ENCODE measurements at regions not wholly inside any gene's neighbourhood (a gene's known extent, or its start where the extent isn't known, plus 50 kb on each side); places are given as distances from the start of the nearest gene placed in this dataset.

GRCh38 chr5:20572614-20573013 lies 584.6 kb upstream of the CDH18 start:
- Histone ChIP-seq H4K20me1 (ENCODE audit: insufficient read depth, low read length) (no peaks in the 10 kb centered on the region), H2AFZ (ENCODE audit: low read depth, low read length) (no peak overlapping the region), H3K36me3 (replicated peaks; ENCODE audit: low read depth, low read length) (no peaks in the 10 kb centered on the region), H3K4me2 (ENCODE audit: low read length) (peak overlapping the region; percentile 13; the same call in 1 of the 2 replicates), H3K27me3 (ENCODE audit: low read depth, low read length) (no peaks in the 10 kb centered on the region), H3K79me2 (ENCODE audit: low read length) (no peaks in the 10 kb centered on the region), H3K4me3 (ENCODE audit: low read length) (no peak overlapping the region), H3K9me3 (ENCODE audit: insufficient read depth, low read length) (no peaks in the 10 kb centered on the region), H3K4me1 (ENCODE audit: low read length) (peaks cover 15% of the 10 kb centered on the region), H3K9ac (ENCODE audit: low read length) (no peak overlapping the region), H3K27ac (ENCODE audit: low read length) (no peak overlapping the region)
- TF ChIP-seq CTCF (IDR thresholded peaks at IDR 0.05; ENCODE audit: low read depth, low read length) (peak; percentile 47), EZH2phosphoT487 (IDR thresholded peaks at IDR 0.05; ENCODE audit: low read depth) (no peak)

- Histone ChIP-seq H3K4me3 (ENCODE audit: low read length) (no peak overlapping the region), H3K9ac (ENCODE audit: low read length) (no peak overlapping the region), H3K27ac (ENCODE audit: low read length) (no peak overlapping the region), H3K79me2 (ENCODE audit: low read length) (no peaks in the 10 kb centered on the region), H3K36me3 (replicated peaks; ENCODE audit: low read depth, low read length) (no peaks in the 10 kb centered on the region), H3K4me2 (ENCODE audit: low read length) (no peak overlapping the region), H2AFZ (ENCODE audit: low read depth, low read length) (no peak overlapping the region), H4K20me1 (ENCODE audit: insufficient read depth, low read length) (no peaks in the 10 kb centered on the region), H3K27me3 (ENCODE audit: low read depth, low read length) (no peaks in the 10 kb centered on the region), H3K9me3 (ENCODE audit: insufficient read depth, low read length) (no peaks in the 10 kb centered on the region), H3K4me1 (ENCODE audit: low read length) (peaks cover 15% of the 10 kb centered on the region)
- no peak for TF ChIP-seq CTCF (IDR thresholded peaks at IDR 0.05; ENCODE audit: low read depth, low read length)
Observed at GRCh38 chr5:20570486-20570885, 582.5 kb upstream of the CDH18 start.

GRCh38 chr5:20562544-20562943 lies 574.5 kb upstream of the CDH18 start:
- Histone ChIP-seq H3K36me3 (replicated peaks; ENCODE audit: low read depth, low read length) (no peaks in the 10 kb centered on the region), H3K79me2 (ENCODE audit: low read length) (no peaks in the 10 kb centered on the region), H3K4me3 (ENCODE audit: low read length) (no peak overlapping the region), H3K4me1 (ENCODE audit: low read length) (no peaks in the 10 kb centered on the region), H4K20me1 (ENCODE audit: insufficient read depth, low read length) (no peaks in the 10 kb centered on the region), H2AFZ (ENCODE audit: low read depth, low read length) (no peak overlapping the region), H3K27ac (ENCODE audit: low read length) (no peak overlapping the region), H3K4me2 (ENCODE audit: low read length) (no peak overlapping the region), H3K27me3 (ENCODE audit: low read depth, low read length) (no peaks in the 10 kb centered on the region), H3K9ac (ENCODE audit: low read length) (no peak overlapping the region), H3K9me3 (ENCODE audit: insufficient read depth, low read length) (no peaks in the 10 kb centered on the region)
- TF ChIP-seq CTCF (IDR thresholded peaks at IDR 0.05; ENCODE audit: low read depth, low read length): no peak
- no peak for TF ChIP-seq EZH2phosphoT487 (IDR thresholded peaks at IDR 0.05; ENCODE audit: low read depth)

GRCh38 chr5:20559845-20560244 lies 571.8 kb upstream of the CDH18 start:
- no peak for TF ChIP-seq CTCF (IDR thresholded peaks at IDR 0.05; ENCODE audit: low read depth, low read length)
- TF ChIP-seq EZH2phosphoT487 (IDR thresholded peaks at IDR 0.05; ENCODE audit: low read depth): no peak
- Histone ChIP-seq H3K4me2 (ENCODE audit: low read length) (no peak overlapping the region), H3K79me2 (ENCODE audit: low read length) (no peaks in the 10 kb centered on the region), H4K20me1 (ENCODE audit: insufficient read depth, low read length) (no peaks in the 10 kb centered on the region), H3K36me3 (replicated peaks; ENCODE audit: low read depth, low read length) (no peaks in the 10 kb centered on the region), H2AFZ (ENCODE audit: low read depth, low read length) (no peak overlapping the region), H3K27ac (ENCODE audit: low read length) (no peak overlapping the region), H3K9me3 (ENCODE audit: insufficient read depth, low read length) (no peaks in the 10 kb centered on the region), H3K4me3 (ENCODE audit: low read length) (no peak overlapping the region), H3K27me3 (ENCODE audit: low read depth, low read length) (no peaks in the 10 kb centered on the region), H3K4me1 (ENCODE audit: low read length) (no peaks in the 10 kb centered on the region), H3K9ac (ENCODE audit: low read length) (no peak overlapping the region)
